Adrenal gland (tissue), 9 donors: ENCODE measurements at regions not wholly inside any gene's neighbourhood (a gene's known extent, or its start where the extent isn't known, plus 50 kb on each side); places are given as distances from the start of the nearest gene placed in this dataset.

Experiments used
- DNase-seq, 7 donors: peaks; one replicate each; pipeline ENCODE4 v3.0.0-alpha.2; 2019 to 2020
- H3K27ac ChIP-seq, 5 donors: fragments of 200-600 bp; sonication (generic) in 4 of 5; 1 replicate in 3 of 5; 2 replicates in 2 of 5; pipeline versions ENCODE4 v1.5.1 to v1.8.0; 2016 to 2020; ENCODE audit warnings: mild to moderate bottlenecking in 1 of 5
- H3K27me3 ChIP-seq: fragments of 200-600 bp; 2 replicates; pipeline ENCODE4 v1.8.0; 2021
- H3K36me3 ChIP-seq, 2 donors: fragments of 200-600 bp; replicated peaks in 1 of 2; 1 replicate in 1 of 2; 2 replicates in 1 of 2; pipeline versions ENCODE4 v1.5.1 to v1.8.0; 2018 to 2022
- H3K4me1 ChIP-seq, 2 donors: fragments of 200-600 bp; replicated peaks in 1 of 2; 1 replicate in 1 of 2; 2 replicates in 1 of 2; pipeline versions ENCODE4 v1.5.1 to v1.8.0; 2018 to 2021
- H3K4me3 ChIP-seq, 4 donors: fragments of 200-600 bp; sonication (generic) in 3 of 4; one replicate each; pipeline ENCODE4 v1.5.1; 2016 to 2018
- H3K9me3 ChIP-seq, 3 donors: fragments of 200-600 bp; sonication (generic) in 1 of 3; replicated peaks in 1 of 3; 1 replicate in 2 of 3; 2 replicates in 1 of 3; pipeline versions ENCODE4 v1.5.1 to v1.8.0; 2016 to 2021
- CTCF ChIP-seq, 6 experiments: fragments of 450-650 bp in 4 of 6; fragments of 200-600 bp in 2 of 6; sonication (generic) in 1 of 6; IDR thresholded peaks; 1 replicate in 5 of 6; 2 replicates in 1 of 6; pipeline versions ENCODE4 v1.5.1 to v1.8.0; 2016 to 2021; ENCODE audit warnings: antibody characterized with exemption in 6 of 6, mild to moderate bottlenecking in 2 of 6, moderate library complexity in 1 of 6
- POLR2A ChIP-seq, 2 donors: fragments of 450-650 bp; IDR thresholded peaks; one replicate each; pipeline ENCODE4 v1.6.1; 2017; ENCODE audit warnings: antibody characterized with exemption in 2 of 2, mild to moderate bottlenecking in 2 of 2, moderate library complexity in 1 of 2
- WGBS, 4 donors: extraction: QIAGEN DNeasy Blood & Tissue Kit in 2 of 4; methylation state at CpG; one replicate each; pipeline versions ENCODE4 v1.1.5 to v1.1.7; 2013 to 2017; 5-methylcytosine and 5-hydroxymethylcytosine counted together
- intact Hi-C, 2 donors: fragments of 100-400 bp; cut with DNase I; formaldehyde crosslinking; loops; one replicate each; pipeline versions ENCODE4 v1.14.1 to v1.15.0; 2022 to 2023
- donor health status: healthy with polysubstance abuse.
- donor health status: Bipolar disorder and iron deficiency.
- donor health status: DM: yes; HTN: yes; CAD: no.
- donor health status: DM: no; HTN: no; CAD: no.
- donor health status: DM: no; HTN: no; CAD: no.

GRCh38 chr9:106769331-106769730 is 93.6 kb upstream of the ZNF462 start:
- peaks cover 6 to 10% of the 10 kb centered on the region in 2 donors for H3K4me1 ChIP-seq
- no peak overlapping the region for H3K4me3 ChIP-seq
- no peaks in the 10 kb centered on the region for H3K9me3 ChIP-seq
- TF ChIP-seq CTCF (IDR thresholded peaks at IDR 0.05) (no peak), POLR2A (IDR thresholded peaks at IDR 0.05) (no peak)
- WGBS, 4 donors: 73 to 83% (median 75%) methylated on average over 7 of the region's 7 CpGs
- intact Hi-C loops: no loop called here
- H3K36me3 ChIP-seq: no peaks in the 10 kb centered on the region
- H3K27me3 ChIP-seq: no peaks in the 10 kb centered on the region
- no peak overlapping the region for H3K27ac ChIP-seq
- no peak for DNase-seq

GRCh38 chr9:106771608-106772007 is 91.4 kb upstream of the ZNF462 start:
- DNase-seq: peak in 5 of 7 donors; percentile 15 to 64 (median 41)
- Histone ChIP-seq H3K36me3 (no peaks in the 10 kb centered on the region), H3K4me3 (no peak overlapping the region), H3K4me1 (peaks cover 6 to 10% of the 10 kb centered on the region in 2 donors), H3K9me3 (no peaks in the 10 kb centered on the region), H3K27ac (no peak overlapping the region), H3K27me3 (no peaks in the 10 kb centered on the region)
- no peak for TF ChIP-seq CTCF (IDR thresholded peaks at IDR 0.05)
- WGBS, 4 donors: 78 to 82% (median 80%) methylated on average over 3 to 4 of the region's 4 CpGs
- intact Hi-C loops: no loop called here

- H3K27ac ChIP-seq: no peak overlapping the region
- intact Hi-C loops: no loop called here
- H3K27me3 ChIP-seq: no peaks in the 10 kb centered on the region
- H3K4me3 ChIP-seq: no peak overlapping the region
- 71 to 77% (median 72%) methylated on average over 5 of the region's 5 CpGs for WGBS, 4 donors
- no peaks in the 10 kb centered on the region for H3K36me3 ChIP-seq
- DNase-seq: peak in 2 of 7 donors; percentile 7 to 13
- H3K4me1 ChIP-seq: peaks cover 6 to 10% of the 10 kb centered on the region in 2 donors
- H3K9me3 ChIP-seq: no peaks in the 10 kb centered on the region
- TF ChIP-seq CTCF (IDR thresholded peaks at IDR 0.05): no peak
- no peak for TF ChIP-seq POLR2A (IDR thresholded peaks at IDR 0.05)
These were observed 90.3 kb upstream of the ZNF462 start for GRCh38 chr9:106772523-106773290.

GRCh38 chr9:106773750-106774149 is 89.2 kb upstream of the ZNF462 start:
- 75 to 90% (median 79%) methylated on average over 7 of the region's 7 CpGs for WGBS, 4 donors
- no peak overlapping the region for H3K4me3 ChIP-seq
- peaks cover 6 to 10% of the 10 kb centered on the region in 2 donors for H3K4me1 ChIP-seq
- H3K36me3 ChIP-seq: no peaks in the 10 kb centered on the region
- H3K27me3 ChIP-seq: no peaks in the 10 kb centered on the region
- no peak for DNase-seq
- no peaks in the 10 kb centered on the region for H3K9me3 ChIP-seq
- no peak for TF ChIP-seq CTCF (IDR thresholded peaks at IDR 0.05)
- TF ChIP-seq POLR2A (IDR thresholded peaks at IDR 0.05): no peak
- H3K27ac ChIP-seq: no peak overlapping the region
- intact Hi-C loops: no loop called here
